CD4-positive, alpha-beta T cell (primary cell): ENCODE measurements at regions not wholly inside any gene's neighbourhood (a gene's known extent, or its start where the extent isn't known, plus 50 kb on each side); places are given as distances from the start of the nearest gene placed in this dataset.

Experiments used
- ATAC-seq: fragments of 200-7000 bp; cut with Tn5 transposase; one replicate; pipeline ENCODE4 v1.10.0; 2022; ENCODE audit warnings: mild to moderate bottlenecking; ENCODE audit not compliant: poor library complexity
- CTCF ChIA-PET: fragments of 350-600 bp; sonication (Branson Sonifier 250); formaldehyde crosslinking; loops from one replicate; lab custom pipeline; 2021; ENCODE audit warnings: antibody characterized with exemption, inconsistent platforms; lab: Charles Lee
- POLR2A ChIA-PET: fragments of 350-600 bp; sonication (Branson Sonifier 250); formaldehyde crosslinking; loops from one replicate; lab custom pipeline; 2021; ENCODE audit warnings: antibody characterized with exemption, inconsistent platforms; lab: Charles Lee
- DNase-seq, 14 experiments: peaks; one replicate each; pipeline ENCODE4 v3.0.0-alpha.2; 2013 to 2020; ENCODE audit warnings: mixed read lengths in 2 of 14
- H3K27ac ChIP-seq, 2 donors: one replicate each; pipeline versions ENCODE4 v1.5.1 to v1.7.0; 2013; ENCODE audit warnings: low read length in 2 of 2, low read depth in 1 of 2, mild to moderate bottlenecking in 1 of 2
- H3K27me3 ChIP-seq, 2 experiments: 1 replicate in 1 of 2; 2 replicates in 1 of 2; pipeline versions ENCODE4 v1.6.1 to v1.7.0; 2013; ENCODE audit warnings: low read length in 2 of 2, control low read depth in 1 of 2, mild to moderate bottlenecking in 1 of 2, moderate library complexity in 1 of 2; ENCODE audit not compliant: insufficient read depth in 2 of 2, control insufficient read depth in 1 of 2
- H3K36me3 ChIP-seq: one replicate; pipeline ENCODE4 v1.6.1; 2013; ENCODE audit warnings: low read length, control low read depth; ENCODE audit not compliant: insufficient read depth
- H3K4me1 ChIP-seq: one replicate; pipeline ENCODE4 v1.6.1; 2013; ENCODE audit warnings: low read length, control low read depth; ENCODE audit not compliant: insufficient read depth
- H3K4me3 ChIP-seq: one replicate; pipeline ENCODE4 v1.5.1; 2013; ENCODE audit warnings: mild to moderate bottlenecking, low read length, moderate library complexity
- H3K9me3 ChIP-seq, 2 experiments: 1 replicate in 1 of 2; 2 replicates in 1 of 2; pipeline versions ENCODE4 v1.6.1 to v1.7.0; 2013; ENCODE audit warnings: low read length in 2 of 2, mild to moderate bottlenecking in 2 of 2, control low read depth in 1 of 2, moderate library complexity in 1 of 2; ENCODE audit not compliant: control insufficient read depth in 1 of 2, insufficient read depth in 1 of 2
- H3K27ac Mint-ChIP-seq: one replicate; pipeline ENCODE4 v1.8.0; 2020; ENCODE audit warnings: mixed read lengths
- H3K27me3 Mint-ChIP-seq: one replicate; pipeline ENCODE4 v1.8.0; 2021; ENCODE audit warnings: mixed read lengths
- H3K36me3 Mint-ChIP-seq: one replicate; pipeline ENCODE4 v1.8.0; 2021; ENCODE audit warnings: low read depth, mixed read lengths
- H3K4me1 Mint-ChIP-seq: one replicate; pipeline ENCODE4 v1.8.0; 2021; ENCODE audit warnings: low read depth, mixed read lengths
- H3K4me3 Mint-ChIP-seq: one replicate; pipeline ENCODE4 v1.8.0; 2020; ENCODE audit warnings: mild to moderate bottlenecking, mixed read lengths
- H3K9me3 Mint-ChIP-seq: one replicate; pipeline ENCODE4 v1.8.0; 2020; ENCODE audit warnings: mixed read lengths
- CTCF ChIP-seq: fragments of 200-600 bp; IDR thresholded peaks from one replicate; pipeline ENCODE4 v1.8.0; 2022; ENCODE audit warnings: antibody characterized with exemption, mild to moderate bottlenecking
- intact Hi-C, 2 experiments: fragments of 100-400 bp; cut with DNase I in 1 of 2; cut with micrococcal nuclease in 1 of 2; formaldehyde crosslinking; loops; one replicate each; pipeline versions ENCODE4 v1.15.1 to v1.9.0; 2023 to 2025; cut with DNase I, micrococcal nuclease

- no peak for ATAC-seq
- ChIA-PET CTCF (no interaction called here), POLR2A (no interaction called here)
- Histone ChIP-seq H3K27me3 (no peaks in the 10 kb centered on the region), H3K4me1 (no peaks in the 10 kb centered on the region), H3K27ac (no peak overlapping the region), H3K4me3 (no peak overlapping the region), H3K9me3 (no peaks in the 10 kb centered on the region), H3K36me3 (no peaks in the 10 kb centered on the region)
- H3K9me3 Mint-ChIP-seq = no peaks in the 10 kb centered on the region
- H3K4me1 Mint-ChIP-seq = peaks cover 15% of the 10 kb centered on the region
- H3K27ac Mint-ChIP-seq = no peak overlapping the region
- H3K27me3 Mint-ChIP-seq = no peaks in the 10 kb centered on the region
- no peak overlapping the region for H3K4me3 Mint-ChIP-seq
- intact Hi-C loops = no loop called here
- TF ChIP-seq CTCF = no peak
- no peak for DNase-seq
- H3K36me3 Mint-ChIP-seq = peaks cover 13% of the 10 kb centered on the region
Observed at GRCh38 chr6:3983778-3984177, 95.2 kb downstream of the FAM217A start.

DNA sequence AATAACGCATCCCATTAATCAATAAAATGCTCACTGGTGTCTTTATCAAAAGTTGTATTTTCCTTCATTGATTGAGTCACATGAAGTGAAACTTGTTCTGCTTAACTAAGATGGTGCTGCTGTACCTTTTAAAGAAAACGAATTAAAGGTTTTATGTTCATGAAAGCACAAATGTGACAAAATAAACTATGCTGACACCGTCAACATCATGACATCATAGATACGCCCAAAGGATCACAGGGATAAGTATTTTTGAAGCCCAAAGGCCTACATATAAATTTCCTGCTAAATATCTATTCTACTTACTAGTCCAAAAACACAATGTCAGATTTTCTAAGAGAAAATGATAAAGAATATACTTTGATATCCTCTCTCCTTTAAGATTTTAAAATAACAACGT is 94.4 kb downstream of the FAM217A start:
- Histone ChIP-seq H3K27me3 (no peaks in the 10 kb centered on the region), H3K9me3 (no peaks in the 10 kb centered on the region), H3K4me1 (no peaks in the 10 kb centered on the region), H3K4me3 (no peak overlapping the region), H3K36me3 (no peaks in the 10 kb centered on the region), H3K27ac (no peak overlapping the region)
- DNase-seq (no peak), ATAC-seq (no peak)
- ChIA-PET CTCF (no interaction called here), POLR2A (no interaction called here)
- Mint-ChIP-seq H3K9me3 (no peaks in the 10 kb centered on the region), H3K27ac (no peak overlapping the region), H3K4me3 (no peak overlapping the region), H3K4me1 (peaks cover 14% of the 10 kb centered on the region), H3K27me3 (no peaks in the 10 kb centered on the region), H3K36me3 (peaks cover 13% of the 10 kb centered on the region)
- no peak for TF ChIP-seq CTCF
- intact Hi-C loops = no loop called here

DNA sequence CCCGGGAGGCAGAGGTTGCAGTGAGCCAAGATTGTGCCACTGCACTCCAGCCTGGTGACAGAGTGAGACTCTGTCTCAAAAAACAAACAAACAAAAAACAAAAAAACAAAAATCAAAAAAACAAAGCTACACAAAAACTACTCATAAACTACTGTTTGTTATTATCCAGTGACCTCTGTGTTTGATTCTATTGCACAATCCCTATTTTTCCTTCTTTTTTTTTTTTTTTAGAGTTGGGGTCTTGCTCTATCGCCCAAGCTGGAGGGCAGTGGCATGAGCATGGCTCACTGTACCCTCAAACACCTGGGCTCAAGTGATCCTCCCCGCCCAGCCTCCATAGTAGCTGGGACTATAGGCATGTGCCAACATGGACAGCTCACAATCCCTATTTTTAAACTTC is 92.7 kb downstream of the FAM217A start:
- peaks cover 13% of the 10 kb centered on the region for H3K36me3 Mint-ChIP-seq
- Histone ChIP-seq H3K4me1 (peaks cover 7% of the 10 kb centered on the region), H3K27ac (no peak overlapping the region), H3K9me3 (no peaks in the 10 kb centered on the region), H3K36me3 (no peaks in the 10 kb centered on the region), H3K27me3 (no peaks in the 10 kb centered on the region), H3K4me3 (no peak overlapping the region)
- POLR2A ChIA-PET = interaction anchor here (1.2 kb wide), 1 partner anchor 31 kb away, joined by 3 read pairs; no protein-coding TSS in a partner anchor
- intact Hi-C loops = no loop called here
- no peaks in the 10 kb centered on the region for H3K9me3 Mint-ChIP-seq
- ATAC-seq (no peak), DNase-seq (no peak)
- no peak overlapping the region for H3K27ac Mint-ChIP-seq
- TF ChIP-seq CTCF = no peak
- H3K4me3 Mint-ChIP-seq = no peak overlapping the region
- peaks cover 18% of the 10 kb centered on the region for H3K4me1 Mint-ChIP-seq
- no peaks in the 10 kb centered on the region for H3K27me3 Mint-ChIP-seq
- CTCF ChIA-PET = interaction anchor here (1.2 kb wide), 1 partner anchor 109 kb away, joined by 3 read pairs; no protein-coding TSS in a partner anchor
